ENCODE measurements at regions not wholly inside any gene's neighbourhood (a gene's known extent, or its start where the extent isn't known, plus 50 kb on each side); places are given as distances from the start of the nearest gene placed in this dataset.
A peak's percentile ranks its signal among the peaks of the same experiment; 100 is the strongest.

- TF ChIP-seq, protein P1, sequence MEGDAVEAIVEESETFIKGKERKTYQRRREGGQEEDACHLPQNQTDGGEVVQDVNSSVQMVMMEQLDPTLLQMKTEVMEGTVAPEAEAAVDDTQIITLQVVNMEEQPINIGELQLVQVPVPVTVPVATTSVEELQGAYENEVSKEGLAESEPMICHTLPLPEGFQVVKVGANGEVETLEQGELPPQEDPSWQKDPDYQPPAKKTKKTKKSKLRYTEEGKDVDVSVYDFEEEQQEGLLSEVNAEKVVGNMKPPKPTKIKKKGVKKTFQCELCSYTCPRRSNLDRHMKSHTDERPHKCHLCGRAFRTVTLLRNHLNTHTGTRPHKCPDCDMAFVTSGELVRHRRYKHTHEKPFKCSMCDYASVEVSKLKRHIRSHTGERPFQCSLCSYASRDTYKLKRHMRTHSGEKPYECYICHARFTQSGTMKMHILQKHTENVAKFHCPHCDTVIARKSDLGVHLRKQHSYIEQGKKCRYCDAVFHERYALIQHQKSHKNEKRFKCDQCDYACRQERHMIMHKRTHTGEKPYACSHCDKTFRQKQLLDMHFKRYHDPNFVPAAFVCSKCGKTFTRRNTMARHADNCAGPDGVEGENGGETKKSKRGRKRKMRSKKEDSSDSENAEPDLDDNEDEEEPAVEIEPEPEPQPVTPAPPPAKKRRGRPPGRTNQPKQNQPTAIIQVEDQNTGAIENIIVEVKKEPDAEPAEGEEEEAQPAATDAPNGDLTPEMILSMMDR (IDR thresholded peaks at IDR 0.05; ENCODE audit: insufficient read depth, low read depth, low read length), result no peak
- DNase-seq (ENCODE audit: low read depth), result no peak
- no peak overlapping the region for H3K4me3 ChIP-seq (ENCODE audit: low read depth, low read length)
Observed at GRCh38 chr14:101276309-101277091, 284.8 kb upstream of the DIO3 start.

GRCh38 chr14:101282418-101282817, 278.9 kb upstream of the DIO3 start:
- no peak overlapping the region for H3K4me3 ChIP-seq (ENCODE audit: low read depth, low read length)
- TF ChIP-seq, protein P1 (IDR thresholded peaks at IDR 0.05; ENCODE audit: insufficient read depth, low read depth, low read length), result no peak
- DNase-seq (ENCODE audit: low read depth), result no peak

DNA sequence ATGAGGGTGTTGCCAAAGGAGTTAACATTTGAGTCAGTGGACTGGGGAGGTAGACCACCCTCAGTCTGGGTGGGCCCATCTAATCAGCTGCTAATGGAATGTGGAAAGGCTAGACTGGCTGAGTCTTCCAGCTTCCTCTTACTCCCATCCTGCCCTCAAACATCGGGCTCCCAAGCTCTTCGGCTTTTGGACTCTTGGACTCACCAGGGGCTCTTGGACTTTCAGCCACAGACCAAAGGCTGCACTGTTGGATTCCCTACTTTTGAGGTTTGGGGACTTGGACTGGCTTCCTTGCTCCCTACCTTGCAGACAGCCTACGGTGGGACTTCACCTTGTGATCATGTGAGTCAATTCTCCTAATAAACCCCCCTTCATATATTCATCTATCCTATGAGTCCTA, 276.6 kb upstream of the DIO3 start:
- TF ChIP-seq, protein P1 (IDR thresholded peaks at IDR 0.05; ENCODE audit: insufficient read depth, low read depth, low read length), result no peak
- no peak for DNase-seq (ENCODE audit: low read depth)

GRCh38 chr14:101286271-101287018, 274.9 kb upstream of the DIO3 start:
- TF ChIP-seq, protein P1 (IDR thresholded peaks at IDR 0.05; ENCODE audit: insufficient read depth, low read depth, low read length), result no peak
- H3K4me3 ChIP-seq (ENCODE audit: low read depth, low read length), result no peak overlapping the region
- DNase-seq (ENCODE audit: low read depth), result no peak

More for the DNA sequence above, 276.6 kb upstream of the DIO3 start:
- no peak overlapping the region for H3K4me3 ChIP-seq (ENCODE audit: low read depth, low read length)

- TF ChIP-seq, protein P1 (IDR thresholded peaks at IDR 0.05; ENCODE audit: insufficient read depth, low read depth, low read length), result no peak
- H3K4me3 ChIP-seq (ENCODE audit: low read depth, low read length), result no peak overlapping the region
- peak; percentile 0 for DNase-seq (ENCODE audit: low read depth)
Observed at GRCh38 chr14:101288436-101289229, 272.7 kb upstream of the DIO3 start.

GRCh38 chr14:101289230-101289690, 272.0 kb upstream of the DIO3 start:
- no peak overlapping the region for H3K4me3 ChIP-seq (ENCODE audit: low read depth, low read length)
- DNase-seq (ENCODE audit: low read depth), result no peak
- TF ChIP-seq, protein P1 (IDR thresholded peaks at IDR 0.05; ENCODE audit: insufficient read depth, low read depth, low read length), result no peak
